Vagina (tissue), 2 donors: ENCODE measurements at regions not wholly inside any gene's neighbourhood (a gene's known extent, or its start where the extent isn't known, plus 50 kb on each side); places are given as distances from the start of the nearest gene placed in this dataset.

Source experiments
- DNase-seq, 2 donors: peaks; one replicate each; pipeline ENCODE4 v3.0.0-alpha.2; 2017; ENCODE audit errors: extremely low spot score in 2 of 2
- H3K27ac ChIP-seq: fragments of 200-600 bp; sonication (generic); one replicate; pipeline ENCODE4 v1.5.1; 2019
- H3K27me3 ChIP-seq: fragments of 200-600 bp; sonication (generic); one replicate; pipeline ENCODE4 v1.5.1; 2019
- H3K36me3 ChIP-seq, 2 donors: fragments of 200-600 bp; sonication (generic); one replicate each; pipeline ENCODE4 v1.5.1; 2017 to 2019
- H3K4me1 ChIP-seq: fragments of 200-600 bp; sonication (generic); one replicate; pipeline ENCODE4 v1.5.1; 2019
- H3K4me3 ChIP-seq, 2 donors: fragments of 200-600 bp; sonication (generic); 1 replicate in 1 of 2; 2 replicates in 1 of 2; pipeline ENCODE4 v1.5.1; 2016 to 2019
- H3K9me3 ChIP-seq: fragments of 200-600 bp; sonication (generic); one replicate; pipeline ENCODE4 v1.5.1; 2019
- POLR2A ChIP-seq, 2 donors: fragments of 450-650 bp; IDR thresholded peaks; one replicate each; pipeline ENCODE4 v1.6.1; 2017; ENCODE audit warnings: antibody characterized with exemption in 2 of 2, mild to moderate bottlenecking in 2 of 2, moderate library complexity in 2 of 2
- POLR2AphosphoS5 ChIP-seq, 2 donors: sonication (generic); formaldehyde crosslinking; IDR thresholded peaks; one replicate each; pipeline ENCODE4 v1.9.0; 2017; ENCODE audit warnings: antibody characterized with exemption in 2 of 2, mild to moderate bottlenecking in 2 of 2, low read depth in 1 of 2; ENCODE audit not compliant: insufficient read depth in 1 of 2
- intact Hi-C: fragments of 100-400 bp; cut with DNase I; formaldehyde crosslinking; loops from one replicate; pipeline ENCODE4 v1.15.1; 2023
- TF ChIP-seq, protein P1 (sequence below), 3 experiments: fragments of 450-650 bp in 2 of 3; fragments of 200-600 bp in 1 of 3; sonication (generic) in 1 of 3; IDR thresholded peaks; one replicate each; pipeline ENCODE4 v1.5.1; 2017 to 2019; ENCODE audit warnings: antibody characterized with exemption in 3 of 3, mild to moderate bottlenecking in 2 of 3, moderate library complexity in 2 of 3

DNA sequence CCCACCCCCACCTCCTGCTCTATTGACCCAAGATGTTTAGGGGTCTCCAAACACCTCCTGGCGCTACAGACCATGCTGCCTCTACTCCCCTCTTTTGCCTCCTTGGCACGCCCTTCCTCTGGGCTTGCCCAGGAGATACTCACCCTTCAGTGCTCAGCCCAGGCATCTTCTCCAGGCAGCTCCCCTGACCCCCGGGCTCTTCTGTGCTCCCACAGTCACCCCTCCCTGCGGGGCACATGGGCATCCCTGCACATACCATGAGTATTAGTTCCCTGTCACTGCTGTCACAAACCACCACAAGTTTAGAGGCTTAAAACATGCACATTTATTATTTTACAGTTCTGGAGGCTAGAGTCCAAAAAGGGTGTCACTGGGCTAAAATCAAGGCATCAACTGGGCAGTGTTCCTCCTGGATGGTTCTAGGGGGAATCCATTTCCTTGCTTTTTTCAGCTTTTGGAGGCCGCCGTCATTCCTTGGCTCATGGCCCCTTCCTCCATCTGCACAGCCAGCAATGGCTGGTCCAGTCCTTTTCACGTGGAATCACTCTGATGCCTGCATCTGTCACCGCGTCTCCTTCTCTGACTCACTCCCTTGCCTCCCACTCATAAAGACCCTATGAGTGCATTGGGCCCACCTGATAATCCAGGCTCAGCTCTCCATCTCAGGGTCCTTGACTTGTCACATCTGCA is 230.4 kb upstream of the COPS8 start:
- H3K36me3 ChIP-seq: no peaks in the 10 kb centered on the region
- intact Hi-C loops: no loop called here
- H3K27ac ChIP-seq: no peak overlapping the region
- TF ChIP-seq POLR2A (IDR thresholded peaks at IDR 0.05): no peak
- no peak for TF ChIP-seq POLR2AphosphoS5 (IDR thresholded peaks at IDR 0.05; ENCODE audit: insufficient read depth in 1 of 2, low read depth in 1 of 2)
- TF ChIP-seq, protein P1, sequence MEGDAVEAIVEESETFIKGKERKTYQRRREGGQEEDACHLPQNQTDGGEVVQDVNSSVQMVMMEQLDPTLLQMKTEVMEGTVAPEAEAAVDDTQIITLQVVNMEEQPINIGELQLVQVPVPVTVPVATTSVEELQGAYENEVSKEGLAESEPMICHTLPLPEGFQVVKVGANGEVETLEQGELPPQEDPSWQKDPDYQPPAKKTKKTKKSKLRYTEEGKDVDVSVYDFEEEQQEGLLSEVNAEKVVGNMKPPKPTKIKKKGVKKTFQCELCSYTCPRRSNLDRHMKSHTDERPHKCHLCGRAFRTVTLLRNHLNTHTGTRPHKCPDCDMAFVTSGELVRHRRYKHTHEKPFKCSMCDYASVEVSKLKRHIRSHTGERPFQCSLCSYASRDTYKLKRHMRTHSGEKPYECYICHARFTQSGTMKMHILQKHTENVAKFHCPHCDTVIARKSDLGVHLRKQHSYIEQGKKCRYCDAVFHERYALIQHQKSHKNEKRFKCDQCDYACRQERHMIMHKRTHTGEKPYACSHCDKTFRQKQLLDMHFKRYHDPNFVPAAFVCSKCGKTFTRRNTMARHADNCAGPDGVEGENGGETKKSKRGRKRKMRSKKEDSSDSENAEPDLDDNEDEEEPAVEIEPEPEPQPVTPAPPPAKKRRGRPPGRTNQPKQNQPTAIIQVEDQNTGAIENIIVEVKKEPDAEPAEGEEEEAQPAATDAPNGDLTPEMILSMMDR (IDR thresholded peaks at IDR 0.05): no peak
- peaks cover 12% of the 10 kb centered on the region for H3K4me1 ChIP-seq
- DNase-seq: peak in 1 of 2 donors; percentile 52
- H3K4me3 ChIP-seq: no peak overlapping the region
- no peaks in the 10 kb centered on the region for H3K27me3 ChIP-seq
- no peaks in the 10 kb centered on the region for H3K9me3 ChIP-seq

DNA sequence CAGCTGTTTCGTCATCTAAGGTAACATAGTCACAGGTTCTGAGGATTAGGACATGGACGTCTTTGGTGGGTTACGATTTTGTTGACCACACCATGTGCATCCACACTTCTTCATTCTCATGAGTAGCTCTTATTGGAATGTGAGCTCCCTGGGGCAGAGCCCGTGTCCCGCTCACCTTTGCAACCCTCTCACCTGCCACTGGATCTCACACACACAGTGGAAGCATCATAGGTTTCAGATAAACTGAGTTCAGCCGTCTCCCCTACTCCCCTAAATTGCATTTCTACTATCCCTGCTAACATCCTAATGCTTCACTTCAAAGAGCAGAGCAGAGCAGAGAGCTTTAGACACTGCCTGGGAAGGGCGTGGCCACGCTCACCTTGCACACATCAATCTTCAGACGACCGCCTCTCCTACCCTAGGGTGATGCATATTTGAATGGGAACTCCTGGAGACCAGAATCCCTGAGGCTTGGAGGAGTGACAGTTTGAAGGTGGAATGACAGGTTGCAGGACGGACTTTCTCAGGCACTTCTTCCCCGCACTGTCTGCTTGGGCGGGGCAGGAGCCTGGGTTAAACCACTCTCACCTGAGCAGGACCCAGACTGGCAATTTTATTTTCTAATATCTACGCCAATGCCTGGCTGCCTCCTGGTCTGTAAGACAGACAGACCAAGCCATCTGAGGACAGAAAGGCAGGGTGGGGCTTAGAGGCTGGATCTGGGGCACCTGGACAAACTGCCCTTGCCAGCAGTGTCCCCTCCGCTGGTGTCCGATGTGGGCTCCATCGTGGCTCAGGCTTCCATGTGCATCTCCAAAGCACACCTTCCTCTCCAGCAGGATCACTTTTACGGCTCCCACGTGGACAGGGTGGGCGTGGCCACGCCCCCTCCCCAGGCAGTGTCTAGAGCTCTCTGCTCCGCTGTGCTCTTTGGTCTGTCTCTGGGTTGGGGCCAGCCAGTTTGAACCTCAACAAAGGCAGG is 229.5 kb upstream of the COPS8 start:
- H3K4me3 ChIP-seq: no peak overlapping the region
- H3K4me1 ChIP-seq: peaks cover 12% of the 10 kb centered on the region
- intact Hi-C loops: no loop called here
- no peaks in the 10 kb centered on the region for H3K9me3 ChIP-seq
- no peaks in the 10 kb centered on the region for H3K27me3 ChIP-seq
- no peak overlapping the region for H3K27ac ChIP-seq
- TF ChIP-seq POLR2A (IDR thresholded peaks at IDR 0.05) (no peak), POLR2AphosphoS5 (IDR thresholded peaks at IDR 0.05; ENCODE audit: insufficient read depth in 1 of 2, low read depth in 1 of 2) (no peak)
- TF ChIP-seq, protein P1 (IDR thresholded peaks at IDR 0.05): no peak
- DNase-seq: peak in 1 of 2 donors; percentile 70
- no peaks in the 10 kb centered on the region for H3K36me3 ChIP-seq

GRCh38 chr2:236856848-236857235 is 228.8 kb upstream of the COPS8 start:
- intact Hi-C loops: no loop called here
- no peaks in the 10 kb centered on the region for H3K36me3 ChIP-seq
- no peak overlapping the region for H3K27ac ChIP-seq
- TF ChIP-seq, protein P1 (IDR thresholded peaks at IDR 0.05): no peak
- no peak for TF ChIP-seq POLR2AphosphoS5 (IDR thresholded peaks at IDR 0.05; ENCODE audit: insufficient read depth in 1 of 2, low read depth in 1 of 2)
- no peak overlapping the region for H3K4me3 ChIP-seq
- DNase-seq: no peak
- H3K9me3 ChIP-seq: no peaks in the 10 kb centered on the region
- peaks cover 12% of the 10 kb centered on the region for H3K4me1 ChIP-seq
- no peaks in the 10 kb centered on the region for H3K27me3 ChIP-seq

DNA sequence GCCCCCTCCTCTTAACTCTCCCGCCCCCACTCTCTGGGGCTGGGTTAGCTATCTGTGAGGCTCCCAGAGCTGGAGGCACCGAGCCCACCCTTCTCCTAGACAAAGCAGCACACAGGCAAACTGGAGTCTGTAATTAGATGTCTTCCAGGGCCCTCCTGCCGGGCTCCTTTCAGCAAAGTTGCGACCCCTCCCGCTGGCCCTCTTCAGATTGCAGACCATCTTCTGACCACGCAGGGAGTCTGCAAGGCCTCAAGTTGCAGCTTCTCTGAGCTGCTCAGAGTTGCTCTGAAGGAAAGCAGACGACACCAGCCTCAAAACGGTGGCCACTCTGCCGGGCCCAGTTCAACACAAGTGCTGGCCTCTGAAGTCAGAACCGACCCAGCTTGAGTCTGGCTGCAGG is 228.4 kb upstream of the COPS8 start:
- Histone ChIP-seq H3K9me3 (no peaks in the 10 kb centered on the region), H3K4me1 (peaks cover 9% of the 10 kb centered on the region), H3K27ac (no peak overlapping the region), H3K4me3 (no peak overlapping the region), H3K36me3 (no peaks in the 10 kb centered on the region), H3K27me3 (no peaks in the 10 kb centered on the region)
- TF ChIP-seq POLR2A (IDR thresholded peaks at IDR 0.05): no peak
- peak; percentile 77 to 79 for DNase-seq
- intact Hi-C loops: no loop called here

DNA sequence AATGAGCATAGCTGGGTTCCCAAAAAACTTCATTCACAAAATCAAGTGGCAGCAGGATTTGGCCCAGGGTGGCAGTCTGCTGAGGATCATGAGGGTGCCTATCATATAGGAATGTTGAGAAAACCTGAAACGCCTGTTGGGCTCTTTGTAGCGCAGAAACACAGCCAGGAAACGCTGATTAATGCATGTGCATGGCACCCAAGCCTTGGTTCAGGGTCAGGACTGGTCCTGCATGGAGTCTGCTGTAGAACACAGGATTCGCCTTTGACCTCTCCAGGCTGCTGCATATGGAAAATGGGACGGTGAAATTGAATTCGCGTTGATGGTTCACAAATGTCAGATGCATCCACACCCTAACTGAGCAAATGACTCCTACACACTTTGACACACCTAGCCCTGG is 227.9 kb upstream of the COPS8 start:
- H3K27ac ChIP-seq: no peak overlapping the region
- H3K4me3 ChIP-seq: no peak overlapping the region
- intact Hi-C loops: no loop called here

More for the DNA sequence above, 227.9 kb upstream of the COPS8 start:
- peaks cover 3% of the 10 kb centered on the region for H3K4me1 ChIP-seq
- TF ChIP-seq POLR2AphosphoS5 (IDR thresholded peaks at IDR 0.05; ENCODE audit: insufficient read depth in 1 of 2, low read depth in 1 of 2): no peak
- no peak for TF ChIP-seq POLR2A (IDR thresholded peaks at IDR 0.05)
- TF ChIP-seq, protein P1 (IDR thresholded peaks at IDR 0.05): no peak
- H3K9me3 ChIP-seq: no peaks in the 10 kb centered on the region
- peak; percentile 52 to 82 for DNase-seq
- H3K36me3 ChIP-seq: no peaks in the 10 kb centered on the region
- H3K27me3 ChIP-seq: no peaks in the 10 kb centered on the region
